ENCODE measurements at regions not wholly inside any gene's neighbourhood (a gene's known extent, or its start where the extent isn't known, plus 50 kb on each side); places are given as distances from the start of the nearest gene placed in this dataset.
A peak's percentile ranks its signal among the peaks of the same experiment; 100 is the strongest.

DNA sequence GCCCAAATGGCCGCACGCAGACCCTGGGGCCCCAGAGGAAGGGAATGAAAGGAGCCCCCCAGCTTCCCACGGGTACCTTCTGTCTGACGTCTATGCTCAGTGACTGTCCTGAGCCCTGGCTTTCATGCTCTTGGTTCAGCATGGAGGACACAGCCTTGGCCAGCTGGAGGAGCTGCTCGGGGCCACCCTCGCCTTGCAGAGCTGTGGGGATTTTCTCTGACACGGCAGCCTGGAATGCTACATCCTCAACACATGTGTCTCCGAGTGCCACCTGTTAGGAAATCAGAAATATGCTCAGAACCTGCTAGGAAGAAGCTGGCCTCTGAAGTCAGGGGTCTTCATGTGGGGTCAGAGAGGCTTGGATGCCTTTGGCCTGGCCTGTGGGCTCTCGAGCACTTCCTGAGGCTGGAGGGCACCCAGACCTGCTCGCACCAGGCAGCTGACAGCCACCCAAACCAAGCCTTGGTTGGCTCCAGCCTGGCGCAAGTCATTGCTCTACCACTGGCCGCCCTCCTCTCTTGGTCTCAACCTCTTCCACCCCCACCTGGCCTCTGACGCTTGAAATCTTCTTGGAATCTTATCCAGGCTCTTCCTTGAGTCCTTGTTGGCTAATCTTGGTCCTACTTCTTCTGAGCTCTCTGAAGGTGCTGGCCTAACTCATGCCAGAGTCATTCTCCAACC, 63.7 kb upstream of the BCO1 start:
- peak in 1 of 2 donors; percentile 7 for TF ChIP-seq CTCF (conservative IDR thresholded peaks at IDR 0.05 in 1 of 2, IDR thresholded peaks at IDR 0.05 in 1 of 2; ENCODE audit: extremely low read depth in 1 of 2, insufficient read depth in 1 of 2, low read depth in 1 of 2, low read length in 2 of 2)
- no peak for TF ChIP-seq EZH2 (IDR thresholded peaks at IDR 0.05; ENCODE audit: borderline replicate concordance, low read length)

Data from mammary epithelial cell (primary cell).